ENCODE measurements at regions not wholly inside any gene's neighbourhood (a gene's known extent, or its start where the extent isn't known, plus 50 kb on each side); places are given as distances from the start of the nearest gene placed in this dataset.

- TF ChIP-seq CREB1 (IDR thresholded peaks at IDR 0.05): no peak
- TF ChIP-seq TAF1 (IDR thresholded peaks at IDR 0.05; ENCODE audit: low read depth, low read length): no peak
- TF ChIP-seq CTCF (IDR thresholded peaks at IDR 0.05; ENCODE audit: control extremely low read depth in 1 of 3, insufficient read depth in 1 of 3, low read depth in 1 of 3, low read length in 3 of 3): no peak
- TF ChIP-seq POLR2AphosphoS5 (IDR thresholded peaks at IDR 0.05; ENCODE audit: low read depth, low read length): no peak
- TF ChIP-seq KDM1A (IDR thresholded peaks at IDR 0.05; ENCODE audit: borderline replicate concordance, low read length): no peak
- no peak for TF ChIP-seq SP1 (IDR thresholded peaks at IDR 0.05; ENCODE audit: low read depth, low read length)
- TF ChIP-seq SAP30 (IDR thresholded peaks at IDR 0.05; ENCODE audit: insufficient read depth, insufficient replicate concordance, low read length): no peak
- no peak for TF ChIP-seq SRF (IDR thresholded peaks at IDR 0.05; ENCODE audit: low read depth, low read length)
- TF ChIP-seq USF2 (IDR thresholded peaks at IDR 0.05; ENCODE audit: low read length): no peak
- no peak for TF ChIP-seq POLR2A (IDR thresholded peaks at IDR 0.05; ENCODE audit: control extremely low read depth in 1 of 2, low read depth in 2 of 2, low read length in 2 of 2)
- no peak for TF ChIP-seq EP300 (IDR thresholded peaks at IDR 0.05; ENCODE audit: borderline replicate concordance in 1 of 2, low read depth in 2 of 2, low read length in 2 of 2)
- no peak for TF ChIP-seq POU5F1 (IDR thresholded peaks at IDR 0.05; ENCODE audit: low read depth, low read length)
- no peak for TF ChIP-seq CEBPB (IDR thresholded peaks at IDR 0.05; ENCODE audit: low read depth, low read length)
These were observed 277.9 kb upstream of the BMP2 start for GRCh38 chr20:6489361-6490171.
